Cardiac muscle cell (in vitro differentiated cells and primary cell): ENCODE measurements at regions not wholly inside any gene's neighbourhood (a gene's known extent, or its start where the extent isn't known, plus 50 kb on each side); places are given as distances from the start of the nearest gene placed in this dataset.

Source experiments
- DNase-seq, 2 donors: peaks; one replicate each; pipeline versions ENCODE4 v3.0.0 to v3.0.0-alpha.2; 2010 to 2017; ENCODE audit warnings: low read depth in 1 of 2, low spot score in 1 of 2
- H3K27ac ChIP-seq: fragments of 200-600 bp; sonication (generic); 2 replicates; pipeline ENCODE4 v1.5.1; 2016
- H3K27me3 ChIP-seq: fragments of 200-600 bp; sonication (generic); 2 replicates; pipeline ENCODE4 v1.6.0; 2016; ENCODE audit warnings: control low read depth
- H3K36me3 ChIP-seq: fragments of 200-600 bp; sonication (generic); 2 replicates; pipeline ENCODE4 v1.5.1; 2016; ENCODE audit warnings: control low read depth
- H3K4me1 ChIP-seq: fragments of 200-600 bp; sonication (generic); 2 replicates; pipeline ENCODE4 v1.8.1; 2017; ENCODE audit warnings: low read depth, mild to moderate bottlenecking, mixed run types
- H3K4me3 ChIP-seq: fragments of 200-600 bp; sonication (generic); 2 replicates; pipeline ENCODE4 v1.5.1; 2016; ENCODE audit warnings: mild to moderate bottlenecking
- H3K9me3 ChIP-seq: fragments of 200-600 bp; sonication (generic); 2 replicates; pipeline ENCODE4 v1.5.1; 2017; ENCODE audit warnings: low read depth, mild to moderate bottlenecking, control low read depth
- TF ChIP-seq, protein P1 (sequence below): IDR thresholded peaks from 2 replicates; pipeline ENCODE4 v1.5.1; 2012; ENCODE audit warnings: low read depth, mild to moderate bottlenecking, low read length

DNA sequence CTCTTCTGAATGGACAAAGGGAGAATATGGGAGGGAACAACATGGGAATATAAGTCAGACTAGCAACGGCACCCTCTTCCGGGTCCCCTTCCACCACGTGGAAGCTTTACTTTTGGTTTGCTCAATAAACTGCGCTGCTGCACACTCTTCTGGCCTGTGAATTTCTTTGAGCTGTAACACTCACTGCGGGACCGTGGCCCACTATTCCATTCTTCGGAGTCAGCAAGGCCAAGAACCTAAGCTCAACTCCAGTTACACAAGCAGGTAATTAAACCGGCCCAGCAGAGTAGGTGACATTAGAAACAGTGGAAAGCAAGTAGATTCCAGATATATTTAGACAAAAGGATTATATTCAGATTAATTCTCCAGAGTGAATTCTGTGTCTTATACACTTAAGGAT lies 697.4 kb upstream of the NXPH2 start:
- TF ChIP-seq, protein P1, sequence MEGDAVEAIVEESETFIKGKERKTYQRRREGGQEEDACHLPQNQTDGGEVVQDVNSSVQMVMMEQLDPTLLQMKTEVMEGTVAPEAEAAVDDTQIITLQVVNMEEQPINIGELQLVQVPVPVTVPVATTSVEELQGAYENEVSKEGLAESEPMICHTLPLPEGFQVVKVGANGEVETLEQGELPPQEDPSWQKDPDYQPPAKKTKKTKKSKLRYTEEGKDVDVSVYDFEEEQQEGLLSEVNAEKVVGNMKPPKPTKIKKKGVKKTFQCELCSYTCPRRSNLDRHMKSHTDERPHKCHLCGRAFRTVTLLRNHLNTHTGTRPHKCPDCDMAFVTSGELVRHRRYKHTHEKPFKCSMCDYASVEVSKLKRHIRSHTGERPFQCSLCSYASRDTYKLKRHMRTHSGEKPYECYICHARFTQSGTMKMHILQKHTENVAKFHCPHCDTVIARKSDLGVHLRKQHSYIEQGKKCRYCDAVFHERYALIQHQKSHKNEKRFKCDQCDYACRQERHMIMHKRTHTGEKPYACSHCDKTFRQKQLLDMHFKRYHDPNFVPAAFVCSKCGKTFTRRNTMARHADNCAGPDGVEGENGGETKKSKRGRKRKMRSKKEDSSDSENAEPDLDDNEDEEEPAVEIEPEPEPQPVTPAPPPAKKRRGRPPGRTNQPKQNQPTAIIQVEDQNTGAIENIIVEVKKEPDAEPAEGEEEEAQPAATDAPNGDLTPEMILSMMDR, result no peak
- H3K4me1 ChIP-seq, result no peaks in the 10 kb centered on the region
- no peaks in the 10 kb centered on the region for H3K36me3 ChIP-seq
- no peak for DNase-seq
- H3K9me3 ChIP-seq, result no peaks in the 10 kb centered on the region
- no peak overlapping the region for H3K4me3 ChIP-seq
- H3K27ac ChIP-seq, result no peak overlapping the region
- H3K27me3 ChIP-seq, result no peaks in the 10 kb centered on the region

DNA sequence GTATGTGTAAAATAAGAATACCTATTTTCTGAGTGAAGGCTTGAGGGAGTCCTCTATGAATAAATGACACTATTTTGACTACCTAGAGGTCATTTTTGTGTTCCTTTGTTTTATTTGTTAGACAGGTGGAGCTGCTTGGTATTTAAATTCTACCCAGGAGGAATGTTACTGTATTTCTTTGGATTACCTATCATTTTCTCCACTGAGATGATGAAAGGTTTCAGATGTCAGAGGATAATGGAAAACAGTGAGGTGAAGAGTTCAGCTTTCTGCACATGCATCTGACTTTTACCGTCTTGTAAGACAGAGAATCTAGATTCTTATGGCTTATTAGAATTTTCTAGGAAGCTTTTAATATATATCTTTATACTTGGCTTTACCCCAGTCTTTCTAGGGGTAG lies 689.8 kb upstream of the NXPH2 start:
- Histone ChIP-seq H3K36me3 (no peaks in the 10 kb centered on the region), H3K27me3 (no peaks in the 10 kb centered on the region), H3K9me3 (no peaks in the 10 kb centered on the region), H3K4me3 (no peak overlapping the region), H3K4me1 (peaks cover 5% of the 10 kb centered on the region), H3K27ac (no peak overlapping the region)
- TF ChIP-seq, protein P1, result no peak
- no peak for DNase-seq

DNA sequence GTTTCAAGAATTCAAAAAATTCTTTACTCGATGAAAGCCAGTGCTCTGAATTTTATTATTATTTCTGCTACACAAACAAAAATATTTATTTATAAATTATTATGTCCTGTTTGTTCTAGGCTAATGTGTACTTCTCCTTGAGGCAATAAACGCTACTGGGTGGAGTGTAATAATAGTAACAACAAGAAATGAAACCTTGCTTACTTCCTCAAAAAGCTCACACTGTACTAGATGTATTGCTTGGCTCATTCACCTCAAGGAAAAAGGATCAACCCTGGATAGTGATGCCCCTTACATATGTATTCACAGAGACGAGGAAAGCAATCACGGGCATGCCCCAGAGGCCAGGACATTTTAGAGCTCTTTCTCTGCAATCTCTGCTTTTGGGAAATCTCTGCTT lies 685.6 kb upstream of the NXPH2 start:
- Histone ChIP-seq H3K36me3 (no peaks in the 10 kb centered on the region), H3K4me1 (peaks cover 9% of the 10 kb centered on the region), H3K9me3 (no peaks in the 10 kb centered on the region), H3K27me3 (no peaks in the 10 kb centered on the region), H3K27ac (no peak overlapping the region), H3K4me3 (no peak overlapping the region)
- TF ChIP-seq, protein P1, result no peak
- no peak for DNase-seq

DNA sequence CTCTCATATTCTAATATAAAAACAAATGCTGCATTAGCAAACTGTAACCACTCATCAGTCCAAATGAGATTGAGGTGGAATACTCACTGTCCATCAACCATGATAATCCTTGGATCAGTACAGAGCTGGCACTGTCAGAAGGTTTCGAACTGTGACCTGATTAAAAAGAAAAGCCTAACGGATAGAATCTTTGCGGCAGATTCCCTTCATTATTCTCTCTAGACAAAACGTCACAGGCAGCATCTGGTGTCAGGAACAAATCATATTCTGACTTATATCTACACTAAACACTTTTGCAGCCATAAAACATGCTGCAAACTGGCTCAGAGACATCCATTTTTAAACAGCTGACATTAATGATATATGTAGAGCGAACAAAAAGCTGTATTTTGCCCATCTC lies 677.7 kb upstream of the NXPH2 start:
- no peaks in the 10 kb centered on the region for H3K36me3 ChIP-seq
- TF ChIP-seq, protein P1, result no peak
- no peak for DNase-seq
- no peaks in the 10 kb centered on the region for H3K27me3 ChIP-seq
- H3K4me3 ChIP-seq, result no peak overlapping the region
- peaks cover 3% of the 10 kb centered on the region for H3K4me1 ChIP-seq
- no peaks in the 10 kb centered on the region for H3K9me3 ChIP-seq
- H3K27ac ChIP-seq, result no peak overlapping the region

DNA sequence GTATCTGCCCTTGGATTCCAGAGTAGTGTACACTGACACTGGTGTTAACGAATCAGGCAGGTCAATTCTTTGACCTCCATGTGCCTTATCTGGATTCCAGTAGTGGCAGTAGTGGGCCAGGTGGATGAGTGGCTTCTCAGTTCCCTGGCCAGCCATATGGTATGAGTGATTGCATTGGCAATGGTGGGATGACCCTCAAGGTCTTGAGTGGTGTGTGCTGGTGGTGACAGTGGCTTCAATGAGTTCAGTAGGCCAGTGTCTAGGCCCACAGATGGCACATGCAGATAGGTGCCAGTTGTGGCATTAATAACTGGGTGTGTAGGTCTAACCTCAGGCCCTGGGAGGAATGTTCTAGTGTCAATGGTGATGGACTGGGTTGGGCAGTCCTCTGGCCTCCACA lies 674.1 kb upstream of the NXPH2 start:
- no peaks in the 10 kb centered on the region for H3K4me1 ChIP-seq
- H3K27me3 ChIP-seq, result no peaks in the 10 kb centered on the region
- no peaks in the 10 kb centered on the region for H3K36me3 ChIP-seq
- H3K4me3 ChIP-seq, result no peak overlapping the region
- no peak overlapping the region for H3K27ac ChIP-seq
- H3K9me3 ChIP-seq, result no peaks in the 10 kb centered on the region
- no peak for DNase-seq
- TF ChIP-seq, protein P1, result no peak

DNA sequence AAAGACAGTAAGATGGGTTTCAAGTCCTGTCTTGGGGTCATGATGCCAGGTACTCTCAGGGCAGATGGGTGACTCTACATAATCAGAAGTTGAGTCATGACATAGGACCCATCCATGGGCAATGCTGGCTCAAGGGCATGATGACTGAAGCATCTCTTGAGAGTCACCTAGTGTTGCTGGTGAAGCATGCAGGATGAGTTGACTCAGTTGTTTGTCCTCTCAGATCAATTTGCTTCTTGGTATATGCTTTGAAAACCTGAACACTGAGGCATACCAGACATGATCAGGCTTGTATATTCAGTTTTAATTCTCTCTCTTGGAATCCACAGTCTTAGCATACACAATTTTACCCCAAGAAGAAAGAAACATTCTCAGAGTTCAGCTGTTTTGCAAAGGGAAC lies 658.9 kb upstream of the NXPH2 start:
- no peak for DNase-seq
- TF ChIP-seq, protein P1, result no peak
- Histone ChIP-seq H3K4me1 (no peaks in the 10 kb centered on the region), H3K27ac (no peak overlapping the region), H3K27me3 (no peaks in the 10 kb centered on the region), H3K4me3 (no peak overlapping the region), H3K36me3 (no peaks in the 10 kb centered on the region), H3K9me3 (no peaks in the 10 kb centered on the region)
